ENCODE measurements at regions not wholly inside any gene's neighbourhood (a gene's known extent, or its start where the extent isn't known, plus 50 kb on each side); places are given as distances from the start of the nearest gene placed in this dataset.

DNA sequence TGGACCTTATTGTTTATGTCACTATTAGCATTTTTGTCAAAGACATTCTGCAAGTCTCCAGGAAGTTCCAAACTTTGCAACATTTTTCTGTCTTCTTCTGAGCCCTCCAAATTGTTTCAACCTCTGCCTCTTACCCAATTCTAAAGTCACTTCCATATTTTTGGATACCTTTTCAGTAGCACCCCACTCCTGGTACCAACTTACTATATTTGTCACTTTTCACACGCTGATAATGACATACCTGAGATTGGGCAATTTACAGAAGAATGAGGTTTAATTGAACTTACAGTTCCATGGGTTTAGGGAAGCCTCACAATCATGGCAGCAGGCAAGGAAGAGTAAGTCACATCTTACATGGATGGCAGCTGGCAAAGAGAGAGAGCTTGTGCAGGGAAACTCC, 1206.5 kb upstream of the EPHA6 start:
- TF ChIP-seq POLR2AphosphoS5 (IDR thresholded peaks at IDR 0.05), result no peak
- TF ChIP-seq, protein P1, sequence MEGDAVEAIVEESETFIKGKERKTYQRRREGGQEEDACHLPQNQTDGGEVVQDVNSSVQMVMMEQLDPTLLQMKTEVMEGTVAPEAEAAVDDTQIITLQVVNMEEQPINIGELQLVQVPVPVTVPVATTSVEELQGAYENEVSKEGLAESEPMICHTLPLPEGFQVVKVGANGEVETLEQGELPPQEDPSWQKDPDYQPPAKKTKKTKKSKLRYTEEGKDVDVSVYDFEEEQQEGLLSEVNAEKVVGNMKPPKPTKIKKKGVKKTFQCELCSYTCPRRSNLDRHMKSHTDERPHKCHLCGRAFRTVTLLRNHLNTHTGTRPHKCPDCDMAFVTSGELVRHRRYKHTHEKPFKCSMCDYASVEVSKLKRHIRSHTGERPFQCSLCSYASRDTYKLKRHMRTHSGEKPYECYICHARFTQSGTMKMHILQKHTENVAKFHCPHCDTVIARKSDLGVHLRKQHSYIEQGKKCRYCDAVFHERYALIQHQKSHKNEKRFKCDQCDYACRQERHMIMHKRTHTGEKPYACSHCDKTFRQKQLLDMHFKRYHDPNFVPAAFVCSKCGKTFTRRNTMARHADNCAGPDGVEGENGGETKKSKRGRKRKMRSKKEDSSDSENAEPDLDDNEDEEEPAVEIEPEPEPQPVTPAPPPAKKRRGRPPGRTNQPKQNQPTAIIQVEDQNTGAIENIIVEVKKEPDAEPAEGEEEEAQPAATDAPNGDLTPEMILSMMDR (IDR thresholded peaks at IDR 0.05), result no peak
- no peak for TF ChIP-seq POLR2A (IDR thresholded peaks at IDR 0.05; ENCODE audit: low read depth)
